Stimulated activated effector memory CD8-positive, alpha-beta T cell treated with anti-CD3 and anti-CD28 coated beads, Interleukin-12 subunit alpha, Interleukin-12 subunit beta, amount 100 ng/mL, for 72 hours (primary cell): ENCODE measurements at regions not wholly inside any gene's neighbourhood (a gene's known extent, or its start where the extent isn't known, plus 50 kb on each side); places are given as distances from the start of the nearest gene placed in this dataset.
A peak's percentile ranks its signal among the peaks of the same experiment; 100 is the strongest.

Experiments used
- ATAC-seq: fragments of 150-1000 bp; cut with Tn5 transposase; 2 replicates; pipeline ENCODE4 v1.10.0; 2021
- DNase-seq, 2 donors: peaks; one replicate each; pipeline ENCODE4 v3.0.0; 2021 to 2022; ENCODE audit warnings: low spot score in 2 of 2
- H3K27ac Mint-ChIP-seq: one replicate; pipeline ENCODE4 v1.8.0; 2022; ENCODE audit warnings: mild to moderate bottlenecking, mixed read lengths
- H3K36me3 Mint-ChIP-seq: one replicate; pipeline ENCODE4 v1.8.0; 2022; ENCODE audit warnings: mild to moderate bottlenecking, mixed read lengths
- H3K4me1 Mint-ChIP-seq: one replicate; pipeline ENCODE4 v1.8.0; 2022; ENCODE audit warnings: mixed read lengths
- H3K4me3 Mint-ChIP-seq: one replicate; pipeline ENCODE4 v1.8.0; 2022; ENCODE audit warnings: mild to moderate bottlenecking, mixed read lengths
- H3K9me3 Mint-ChIP-seq: one replicate; pipeline ENCODE4 v1.8.0; 2022; ENCODE audit warnings: mixed read lengths

- no peak overlapping the region for H3K27ac Mint-ChIP-seq
- no peaks in the 10 kb centered on the region for H3K36me3 Mint-ChIP-seq
- DNase-seq (no peak), ATAC-seq (no peak)
- H3K4me1 Mint-ChIP-seq = no peaks in the 10 kb centered on the region
- H3K9me3 Mint-ChIP-seq = peaks cover 3% of the 10 kb centered on the region
- no peak overlapping the region for H3K4me3 Mint-ChIP-seq
Measured at GRCh38 chr6:106765496-106765895, 136.1 kb downstream of the QRSL1 start.

GRCh38 chr6:106764353-106764980 lies 135.1 kb downstream of the QRSL1 start:
- Mint-ChIP-seq H3K4me1 (no peaks in the 10 kb centered on the region), H3K9me3 (peaks cover 6% of the 10 kb centered on the region), H3K36me3 (no peaks in the 10 kb centered on the region), H3K4me3 (no peak overlapping the region), H3K27ac (no peak overlapping the region)
- DNase-seq = no peak
- ATAC-seq = no peak

GRCh38 chr6:106763361-106763760 lies 134.0 kb downstream of the QRSL1 start:
- Mint-ChIP-seq H3K36me3 (no peaks in the 10 kb centered on the region), H3K4me3 (no peak overlapping the region), H3K9me3 (peaks cover 6% of the 10 kb centered on the region), H3K27ac (no peak overlapping the region), H3K4me1 (no peaks in the 10 kb centered on the region)
- no peak for DNase-seq
- no peak for ATAC-seq

GRCh38 chr6:106761160-106761559 lies 131.8 kb downstream of the QRSL1 start:
- Mint-ChIP-seq H3K9me3 (peaks cover 6% of the 10 kb centered on the region), H3K36me3 (no peaks in the 10 kb centered on the region), H3K27ac (no peak overlapping the region), H3K4me3 (no peak overlapping the region), H3K4me1 (no peaks in the 10 kb centered on the region)
- ATAC-seq (no peak), DNase-seq (no peak)

- no peak for DNase-seq
- Mint-ChIP-seq H3K4me1 (no peaks in the 10 kb centered on the region), H3K36me3 (no peaks in the 10 kb centered on the region), H3K9me3 (peaks cover 6% of the 10 kb centered on the region), H3K27ac (no peak overlapping the region), H3K4me3 (no peak overlapping the region)
- ATAC-seq = no peak
Measured at GRCh38 chr6:106759112-106759511, 129.7 kb downstream of the QRSL1 start.

- no peak for DNase-seq
- ATAC-seq = no peak
- H3K27ac Mint-ChIP-seq = no peak overlapping the region
- H3K9me3 Mint-ChIP-seq = peaks cover 6% of the 10 kb centered on the region
- no peaks in the 10 kb centered on the region for H3K4me1 Mint-ChIP-seq
- H3K4me3 Mint-ChIP-seq = no peak overlapping the region
- H3K36me3 Mint-ChIP-seq = no peaks in the 10 kb centered on the region
Measured at GRCh38 chr6:106757722-106758467, 128.5 kb downstream of the QRSL1 start.

GRCh38 chr6:106757267-106757666 lies 127.9 kb downstream of the QRSL1 start:
- DNase-seq (no peak), ATAC-seq (no peak)
- no peaks in the 10 kb centered on the region for H3K4me1 Mint-ChIP-seq
- no peak overlapping the region for H3K27ac Mint-ChIP-seq
- H3K36me3 Mint-ChIP-seq = no peaks in the 10 kb centered on the region
- no peak overlapping the region for H3K4me3 Mint-ChIP-seq
- peaks cover 3% of the 10 kb centered on the region for H3K9me3 Mint-ChIP-seq

GRCh38 chr6:106754215-106754614 lies 124.8 kb downstream of the QRSL1 start:
- no peaks in the 10 kb centered on the region for H3K9me3 Mint-ChIP-seq
- no peak for ATAC-seq
- H3K4me1 Mint-ChIP-seq = no peaks in the 10 kb centered on the region
- no peak for DNase-seq
- no peak overlapping the region for H3K27ac Mint-ChIP-seq
- H3K36me3 Mint-ChIP-seq = no peaks in the 10 kb centered on the region
- H3K4me3 Mint-ChIP-seq = no peak overlapping the region

GRCh38 chr6:106752641-106753040 lies 123.3 kb downstream of the QRSL1 start:
- DNase-seq (no peak), ATAC-seq (no peak)
- H3K4me3 Mint-ChIP-seq = no peak overlapping the region
- no peak overlapping the region for H3K27ac Mint-ChIP-seq
- no peaks in the 10 kb centered on the region for H3K36me3 Mint-ChIP-seq
- H3K9me3 Mint-ChIP-seq = no peaks in the 10 kb centered on the region
- H3K4me1 Mint-ChIP-seq = no peaks in the 10 kb centered on the region

GRCh38 chr6:106751501-106752252 lies 122.3 kb downstream of the QRSL1 start:
- no peak overlapping the region for H3K4me3 Mint-ChIP-seq
- no peaks in the 10 kb centered on the region for H3K36me3 Mint-ChIP-seq
- DNase-seq (no peak), ATAC-seq (peak; percentile 34)
- no peak overlapping the region for H3K27ac Mint-ChIP-seq
- H3K9me3 Mint-ChIP-seq = no peaks in the 10 kb centered on the region
- no peaks in the 10 kb centered on the region for H3K4me1 Mint-ChIP-seq

GRCh38 chr6:106750946-106751345 lies 121.6 kb downstream of the QRSL1 start:
- Mint-ChIP-seq H3K4me3 (no peak overlapping the region), H3K9me3 (no peaks in the 10 kb centered on the region), H3K4me1 (no peaks in the 10 kb centered on the region), H3K36me3 (no peaks in the 10 kb centered on the region), H3K27ac (no peak overlapping the region)
- DNase-seq (no peak), ATAC-seq (no peak)

- H3K36me3 Mint-ChIP-seq = no peaks in the 10 kb centered on the region
- no peaks in the 10 kb centered on the region for H3K9me3 Mint-ChIP-seq
- H3K4me1 Mint-ChIP-seq = no peaks in the 10 kb centered on the region
- ATAC-seq (no peak), DNase-seq (no peak)
- no peak overlapping the region for H3K27ac Mint-ChIP-seq
- H3K4me3 Mint-ChIP-seq = no peak overlapping the region
Measured at GRCh38 chr6:106750142-106750918, 121.0 kb downstream of the QRSL1 start.

- Mint-ChIP-seq H3K4me3 (no peak overlapping the region), H3K27ac (no peak overlapping the region), H3K36me3 (no peaks in the 10 kb centered on the region), H3K9me3 (no peaks in the 10 kb centered on the region), H3K4me1 (no peaks in the 10 kb centered on the region)
- ATAC-seq (no peak), DNase-seq (no peak)
Measured at GRCh38 chr6:106749609-106750008, 120.2 kb downstream of the QRSL1 start.

- DNase-seq = no peak
- Mint-ChIP-seq H3K27ac (no peak overlapping the region), H3K9me3 (no peaks in the 10 kb centered on the region), H3K4me3 (no peak overlapping the region), H3K4me1 (no peaks in the 10 kb centered on the region), H3K36me3 (no peaks in the 10 kb centered on the region)
- no peak for ATAC-seq
Measured at GRCh38 chr6:106748547-106749207, 119.3 kb downstream of the QRSL1 start.

- DNase-seq = no peak
- Mint-ChIP-seq H3K9me3 (no peaks in the 10 kb centered on the region), H3K36me3 (no peaks in the 10 kb centered on the region), H3K27ac (no peak overlapping the region), H3K4me1 (no peaks in the 10 kb centered on the region), H3K4me3 (no peak overlapping the region)
- no peak for ATAC-seq
Measured at GRCh38 chr6:106747139-106747538, 117.8 kb downstream of the QRSL1 start.
